Adipocyte (in vitro differentiated cells): ENCODE measurements at regions not wholly inside any gene's neighbourhood (a gene's known extent, or its start where the extent isn't known, plus 50 kb on each side); places are given as distances from the start of the nearest gene placed in this dataset.

Source experiments
- DNase-seq: peaks from one replicate; pipeline ENCODE4 v3.0.0-alpha.2; 2015; ENCODE audit warnings: low read depth
- H3K27me3 ChIP-seq: replicated peaks from 2 replicates; pipeline ENCODE4 v1.7.0; 2013; ENCODE audit warnings: mild to moderate bottlenecking, low read length, moderate library complexity; ENCODE audit not compliant: control insufficient read depth, insufficient read depth
- H3K36me3 ChIP-seq: 2 replicates; pipeline ENCODE4 v1.7.0; 2013; ENCODE audit warnings: low read length, mild to moderate bottlenecking, moderate library complexity; ENCODE audit not compliant: control insufficient read depth, insufficient read depth, severe bottlenecking
- H3K4me1 ChIP-seq: 2 replicates; pipeline ENCODE4 v1.7.0; 2013; ENCODE audit warnings: mild to moderate bottlenecking, low read length, moderate library complexity; ENCODE audit not compliant: control insufficient read depth, insufficient read depth
- H3K4me3 ChIP-seq: 2 replicates; pipeline ENCODE4 v1.7.0; 2013; ENCODE audit warnings: mild to moderate bottlenecking, low read length, moderate library complexity
- H3K9ac ChIP-seq: 2 replicates; pipeline ENCODE4 v1.7.0; 2013; ENCODE audit warnings: mild to moderate bottlenecking, low read length, moderate library complexity
- H3K9me3 ChIP-seq: 2 replicates; pipeline ENCODE4 v1.7.0; 2013; ENCODE audit warnings: mild to moderate bottlenecking, low read length, moderate library complexity; ENCODE audit not compliant: control insufficient read depth

GRCh38 chr6:19501737-19502245 lies 335.4 kb upstream of the ID4 start:
- H3K4me3 ChIP-seq: no peak overlapping the region
- no peaks in the 10 kb centered on the region for H3K36me3 ChIP-seq
- no peaks in the 10 kb centered on the region for H3K27me3 ChIP-seq
- H3K9ac ChIP-seq: no peak overlapping the region
- H3K9me3 ChIP-seq: peaks cover 21% of the 10 kb centered on the region
- no peak for DNase-seq
- H3K4me1 ChIP-seq: no peaks in the 10 kb centered on the region

GRCh38 chr6:19502301-19502700 lies 334.9 kb upstream of the ID4 start:
- Histone ChIP-seq H3K4me3 (no peak overlapping the region), H3K4me1 (no peaks in the 10 kb centered on the region), H3K27me3 (no peaks in the 10 kb centered on the region), H3K9ac (no peak overlapping the region), H3K9me3 (peaks cover 25% of the 10 kb centered on the region), H3K36me3 (no peaks in the 10 kb centered on the region)
- DNase-seq: no peak

GRCh38 chr6:19515939-19516338 lies 321.2 kb upstream of the ID4 start:
- H3K27me3 ChIP-seq: no peaks in the 10 kb centered on the region
- H3K4me3 ChIP-seq: no peak overlapping the region
- H3K9ac ChIP-seq: no peak overlapping the region
- H3K36me3 ChIP-seq: no peaks in the 10 kb centered on the region
- peaks cover 34% of the 10 kb centered on the region for H3K9me3 ChIP-seq
- H3K4me1 ChIP-seq: no peaks in the 10 kb centered on the region
- DNase-seq: no peak

GRCh38 chr6:19519941-19520340 lies 317.2 kb upstream of the ID4 start:
- Histone ChIP-seq H3K4me3 (no peak overlapping the region), H3K27me3 (no peaks in the 10 kb centered on the region), H3K36me3 (no peaks in the 10 kb centered on the region), H3K9ac (no peak overlapping the region), H3K4me1 (peaks cover 5% of the 10 kb centered on the region), H3K9me3 (peaks cover 16% of the 10 kb centered on the region)
- DNase-seq: no peak

GRCh38 chr6:19524366-19525186 lies 312.6 kb upstream of the ID4 start:
- Histone ChIP-seq H3K4me1 (peaks cover 7% of the 10 kb centered on the region), H3K36me3 (no peaks in the 10 kb centered on the region), H3K27me3 (no peaks in the 10 kb centered on the region), H3K4me3 (no peak overlapping the region), H3K9ac (no peak overlapping the region), H3K9me3 (no peaks in the 10 kb centered on the region)
- no peak for DNase-seq

GRCh38 chr6:19525673-19526072 lies 311.5 kb upstream of the ID4 start:
- Histone ChIP-seq H3K4me1 (peaks cover 7% of the 10 kb centered on the region), H3K27me3 (no peaks in the 10 kb centered on the region), H3K4me3 (no peak overlapping the region), H3K36me3 (no peaks in the 10 kb centered on the region), H3K9ac (peak overlapping the region; percentile 29), H3K9me3 (no peaks in the 10 kb centered on the region)
- no peak for DNase-seq

GRCh38 chr6:19530188-19530587 lies 307.0 kb upstream of the ID4 start:
- Histone ChIP-seq H3K9me3 (peaks cover 8% of the 10 kb centered on the region), H3K36me3 (no peaks in the 10 kb centered on the region), H3K4me3 (no peak overlapping the region), H3K27me3 (no peaks in the 10 kb centered on the region), H3K4me1 (peaks cover 2% of the 10 kb centered on the region), H3K9ac (no peak overlapping the region)
- DNase-seq: no peak

GRCh38 chr6:19535351-19535750 lies 301.8 kb upstream of the ID4 start:
- no peaks in the 10 kb centered on the region for H3K27me3 ChIP-seq
- H3K9ac ChIP-seq: no peak overlapping the region
- peaks cover 10% of the 10 kb centered on the region for H3K9me3 ChIP-seq
- DNase-seq: no peak
- no peaks in the 10 kb centered on the region for H3K36me3 ChIP-seq
- H3K4me1 ChIP-seq: no peaks in the 10 kb centered on the region
- H3K4me3 ChIP-seq: no peak overlapping the region

DNA sequence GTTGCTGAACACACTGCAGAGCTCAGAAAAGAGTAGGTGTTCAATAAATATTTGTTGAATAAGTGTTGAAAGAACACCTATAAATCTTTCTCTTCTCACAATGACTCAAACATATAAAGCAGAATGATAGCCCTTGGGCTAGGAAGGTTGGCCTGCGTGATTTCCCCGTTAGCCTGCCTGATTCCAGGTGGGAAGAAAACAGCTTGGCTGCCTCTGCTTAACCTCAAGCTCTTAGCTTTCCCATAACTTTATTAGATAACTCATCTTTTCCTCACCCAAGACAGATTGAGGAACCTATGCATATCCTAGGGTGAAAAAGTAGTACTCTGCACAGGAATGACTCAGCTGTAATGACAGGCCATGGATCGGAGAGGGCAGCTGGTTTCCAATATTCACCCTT lies 300.3 kb upstream of the ID4 start:
- DNase-seq: no peak
- H3K4me3 ChIP-seq: no peak overlapping the region
- no peaks in the 10 kb centered on the region for H3K36me3 ChIP-seq
- peaks cover 10% of the 10 kb centered on the region for H3K9me3 ChIP-seq
- no peak overlapping the region for H3K9ac ChIP-seq
- H3K4me1 ChIP-seq: no peaks in the 10 kb centered on the region
- H3K27me3 ChIP-seq: no peaks in the 10 kb centered on the region

- DNase-seq: no peak
- Histone ChIP-seq H3K27me3 (no peaks in the 10 kb centered on the region), H3K9me3 (peaks cover 10% of the 10 kb centered on the region), H3K4me3 (no peak overlapping the region), H3K4me1 (no peaks in the 10 kb centered on the region), H3K36me3 (no peaks in the 10 kb centered on the region), H3K9ac (no peak overlapping the region)
Measured at GRCh38 chr6:19538096-19538495, 299.1 kb upstream of the ID4 start.

GRCh38 chr6:19547507-19547906 lies 289.7 kb upstream of the ID4 start:
- Histone ChIP-seq H3K4me1 (no peaks in the 10 kb centered on the region), H3K9me3 (no peaks in the 10 kb centered on the region), H3K27me3 (no peaks in the 10 kb centered on the region), H3K36me3 (no peaks in the 10 kb centered on the region), H3K4me3 (no peak overlapping the region), H3K9ac (no peak overlapping the region)
- DNase-seq: no peak

DNA sequence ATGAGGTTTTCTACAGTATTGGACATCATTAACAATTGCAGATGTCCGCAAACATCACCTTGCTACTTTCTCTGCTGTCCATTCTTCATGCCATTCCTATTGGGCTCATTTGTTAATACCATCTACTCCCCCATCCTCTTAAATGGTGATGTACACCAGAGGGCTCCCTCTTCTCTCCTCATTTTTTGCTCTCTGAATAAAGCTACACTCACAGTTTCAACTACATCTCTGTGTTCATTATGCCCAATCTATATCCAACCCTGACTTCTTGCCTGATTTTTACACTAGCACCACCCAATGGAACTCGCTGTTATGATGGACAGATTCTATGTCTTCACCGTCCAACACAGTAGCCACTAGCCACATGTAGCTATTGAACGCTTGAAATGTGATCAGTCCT lies 288.1 kb upstream of the ID4 start:
- H3K4me3 ChIP-seq: no peak overlapping the region
- H3K4me1 ChIP-seq: no peaks in the 10 kb centered on the region
- no peak overlapping the region for H3K9ac ChIP-seq
- peaks cover 9% of the 10 kb centered on the region for H3K9me3 ChIP-seq
- H3K36me3 ChIP-seq: no peaks in the 10 kb centered on the region
- no peaks in the 10 kb centered on the region for H3K27me3 ChIP-seq
- no peak for DNase-seq
